ENCODE measurements at regions not wholly inside any gene's neighbourhood (a gene's known extent, or its start where the extent isn't known, plus 50 kb on each side); places are given as distances from the start of the nearest gene placed in this dataset.

GRCh38 chr6:134866563-134866962 is 83.3 kb downstream of the ALDH8A1 start:
- TF ChIP-seq CTCF (IDR thresholded peaks at IDR 0.05) (no peak), POLR2A (IDR thresholded peaks at IDR 0.05) (no peak), POLR2AphosphoS5 (IDR thresholded peaks at IDR 0.05) (no peak)
